OCI-LY1 (cell line): ENCODE measurements at regions not wholly inside any gene's neighbourhood (a gene's known extent, or its start where the extent isn't known, plus 50 kb on each side); places are given as distances from the start of the nearest gene placed in this dataset.

Source experiments
- H2AFZ ChIP-seq: fragments of 200-600 bp; sonication (generic), shearing (Covaris generic); 2 replicates; pipeline ENCODE4 v1.6.0; 2014; ENCODE audit warnings: antibody characterized with exemption, mild to moderate bottlenecking, low read length
- H3F3A ChIP-seq: fragments of 200-600 bp; sonication (generic), shearing (Covaris generic); 2 replicates; pipeline ENCODE4 v1.6.0; 2014; ENCODE audit warnings: mild to moderate bottlenecking, antibody characterized with exemption, low read length, moderate library complexity; ENCODE audit not compliant: insufficient read depth
- H3K27ac ChIP-seq: fragments of 200-600 bp; sonication (generic); 2 replicates; pipeline ENCODE4 v1.5.1; 2014; ENCODE audit warnings: low read length, mixed run types, mild to moderate bottlenecking, low read depth; ENCODE audit not compliant: poor library complexity, severe bottlenecking
- H3K27me3 ChIP-seq: fragments of 200-600 bp; sonication (generic); 2 replicates; pipeline ENCODE4 v1.6.0; 2014; ENCODE audit warnings: antibody characterized with exemption, mild to moderate bottlenecking, low read length, moderate library complexity; ENCODE audit not compliant: insufficient read depth
- H3K36me3 ChIP-seq: fragments of 200-600 bp; sonication (generic); 2 replicates; pipeline ENCODE4 v1.6.1; 2014; ENCODE audit warnings: mild to moderate bottlenecking, antibody characterized with exemption, low read length, moderate library complexity, mixed read lengths; ENCODE audit not compliant: insufficient read depth
- H3K4me1 ChIP-seq: fragments of 200-600 bp; sonication (generic); 2 replicates; pipeline ENCODE4 v1.5.1; 2014; ENCODE audit warnings: mild to moderate bottlenecking, low read length, moderate library complexity; ENCODE audit not compliant: insufficient read depth, severe bottlenecking
- H3K4me2 ChIP-seq: fragments of 200-600 bp; sonication (generic), shearing (Covaris generic); 2 replicates; pipeline ENCODE4 v1.6.1; 2014; ENCODE audit warnings: low read length
- H3K4me3 ChIP-seq: fragments of 200-600 bp; sonication (generic); 2 replicates; pipeline ENCODE4 v1.5.1; 2014; ENCODE audit warnings: low read length, low read depth, mild to moderate bottlenecking, mixed read lengths; ENCODE audit not compliant: poor library complexity, severe bottlenecking
- H3K79me2 ChIP-seq: fragments of 200-600 bp; shearing (Covaris generic); 2 replicates; pipeline ENCODE4 v1.6.1; 2016; ENCODE audit warnings: mixed run types, low read length, mixed read lengths; ENCODE audit not compliant: insufficient read depth
- H3K9ac ChIP-seq: fragments of 200-600 bp; sonication (generic), shearing (Covaris generic); 2 replicates; pipeline ENCODE4 v1.6.1; 2014; ENCODE audit warnings: mild to moderate bottlenecking, low read length, mixed read lengths
- H3K9me2 ChIP-seq: fragments of 200-600 bp; sonication (generic), shearing (Covaris generic); 2 replicates; pipeline ENCODE4 v1.6.1; 2014; ENCODE audit warnings: low read depth, mild to moderate bottlenecking, low read length, mixed read lengths
- H3K9me3 ChIP-seq: fragments of 200-600 bp; shearing (Covaris generic); 2 replicates; pipeline ENCODE4 v1.6.1; 2014; ENCODE audit warnings: low read length, mixed read lengths
- H4K20me1 ChIP-seq: fragments of 200-600 bp; sonication (generic), shearing (Covaris generic); 2 replicates; pipeline ENCODE4 v1.6.0; 2016; ENCODE audit warnings: mild to moderate bottlenecking, low read length; ENCODE audit not compliant: insufficient read depth
- CTCF ChIP-seq: fragments of 200-600 bp; sonication (generic), shearing (Covaris generic); IDR thresholded peaks from 2 replicates; pipeline ENCODE4 v1.5.1; 2017; ENCODE audit warnings: mild to moderate bottlenecking, antibody characterized with exemption, low read length, moderate library complexity, mixed read lengths
- EZH2 ChIP-seq: fragments of 200-600 bp; sonication (generic), shearing (Covaris generic); IDR thresholded peaks from 2 replicates; pipeline ENCODE4 v1.8.0; 2017; ENCODE audit warnings: borderline replicate concordance, mixed run types, mild to moderate bottlenecking, antibody characterized with exemption, low read length, moderate library complexity, mixed read lengths

GRCh38 chr21:23160914-23161313 is 2162.7 kb downstream of the NCAM2 start:
- Histone ChIP-seq H3K36me3 (no peaks in the 10 kb centered on the region), H4K20me1 (no peaks in the 10 kb centered on the region), H2AFZ (no peak overlapping the region), H3K9me3 (no peaks in the 10 kb centered on the region), H3K27ac (no peak overlapping the region), H3K9ac (no peak overlapping the region), H3K4me1 (no peaks in the 10 kb centered on the region), H3K79me2 (no peaks in the 10 kb centered on the region), H3F3A (no peaks in the 10 kb centered on the region), H3K9me2 (no peaks in the 10 kb centered on the region), H3K4me3 (no peak overlapping the region), H3K4me2 (no peak overlapping the region), H3K27me3 (no peaks in the 10 kb centered on the region)
- no peak for TF ChIP-seq CTCF
- no peak for TF ChIP-seq EZH2

- H3K9me2 ChIP-seq: no peaks in the 10 kb centered on the region
- H3K9ac ChIP-seq: no peak overlapping the region
- H3F3A ChIP-seq: no peaks in the 10 kb centered on the region
- no peak overlapping the region for H2AFZ ChIP-seq
- no peaks in the 10 kb centered on the region for H3K4me1 ChIP-seq
- no peaks in the 10 kb centered on the region for H4K20me1 ChIP-seq
- H3K4me3 ChIP-seq: no peak overlapping the region
- H3K79me2 ChIP-seq: no peaks in the 10 kb centered on the region
- no peak overlapping the region for H3K4me2 ChIP-seq
- H3K27me3 ChIP-seq: no peaks in the 10 kb centered on the region
- no peak overlapping the region for H3K27ac ChIP-seq
- no peaks in the 10 kb centered on the region for H3K36me3 ChIP-seq
- TF ChIP-seq EZH2 (no peak), CTCF (no peak)
- no peaks in the 10 kb centered on the region for H3K9me3 ChIP-seq
Observed at GRCh38 chr21:23162198-23162946, 2164.2 kb downstream of the NCAM2 start.
